Natural killer cell (primary cell): ENCODE measurements at regions not wholly inside any gene's neighbourhood (a gene's known extent, or its start where the extent isn't known, plus 50 kb on each side); places are given as distances from the start of the nearest gene placed in this dataset.
"Not testable (repeated sequence)": the region's sequence is repeated elsewhere in the genome, so short reads cannot be mapped to it uniquely, and the experiment has no call there.

Experiments
- ATAC-seq, 3 donors: fragments of 150-1000 bp in 2 of 3; fragments of 200-7000 bp in 1 of 3; cut with Tn5 transposase; 1 replicate in 1 of 3; 2 replicates in 2 of 3; pipeline ENCODE4 v1.10.0; 2021; ENCODE audit warnings: mild to moderate bottlenecking in 2 of 3, moderate library complexity in 2 of 3
- DNase-seq, 2 donors: peaks; one replicate each; pipeline versions ENCODE4 v3.0.0 to v3.0.0-alpha.2; 2013 to 2021; ENCODE audit warnings: mixed read lengths in 1 of 2
- H3K27ac ChIP-seq: one replicate; pipeline ENCODE4 v1.5.1; 2013; ENCODE audit warnings: mild to moderate bottlenecking, low read length
- H3K27me3 ChIP-seq: one replicate; pipeline ENCODE4 v1.6.1; 2013; ENCODE audit warnings: low read length; ENCODE audit not compliant: control insufficient read depth, insufficient read depth
- H3K36me3 ChIP-seq: one replicate; pipeline ENCODE4 v1.6.1; 2013; ENCODE audit warnings: low read length; ENCODE audit not compliant: control insufficient read depth, insufficient read depth
- H3K4me1 ChIP-seq: one replicate; pipeline ENCODE4 v1.6.1; 2013; ENCODE audit warnings: low read length; ENCODE audit not compliant: control insufficient read depth, insufficient read depth
- H3K4me3 ChIP-seq: one replicate; pipeline ENCODE4 v1.5.1; 2013; ENCODE audit warnings: low read length
- H3K9me3 ChIP-seq: one replicate; pipeline ENCODE4 v1.6.1; 2013; ENCODE audit warnings: low read length; ENCODE audit not compliant: control insufficient read depth, insufficient read depth
- H3K27ac Mint-ChIP-seq, 2 donors: one replicate each; pipeline ENCODE4 v1.8.0; 2022; ENCODE audit warnings: mild to moderate bottlenecking in 2 of 2, mixed read lengths in 2 of 2, moderate library complexity in 1 of 2
- H3K27me3 Mint-ChIP-seq, 2 donors: one replicate each; pipeline ENCODE4 v1.8.0; 2022; ENCODE audit warnings: low read depth in 2 of 2, mixed read lengths in 2 of 2
- H3K36me3 Mint-ChIP-seq: one replicate; pipeline ENCODE4 v1.8.0; 2022; ENCODE audit warnings: mixed read lengths
- H3K4me1 Mint-ChIP-seq, 2 donors: one replicate each; pipeline ENCODE4 v1.8.0; 2022; ENCODE audit warnings: mixed read lengths in 2 of 2
- H3K4me3 Mint-ChIP-seq: one replicate; pipeline ENCODE4 v1.8.0; 2022; ENCODE audit warnings: mild to moderate bottlenecking, moderate library complexity, mixed read lengths
- H3K9me3 Mint-ChIP-seq, 2 donors: one replicate each; pipeline ENCODE4 v1.8.0; 2022; ENCODE audit warnings: mixed read lengths in 2 of 2
- CTCF ChIP-seq: fragments of 200-600 bp; IDR thresholded peaks from one replicate; pipeline ENCODE4 v1.8.0; 2022; ENCODE audit warnings: antibody characterized with exemption
- WGBS: methylation state at CpG from one replicate; pipeline ENCODE4 v1.1.7; 2013; ENCODE audit warnings: missing lambda C conversion rate; ENCODE audit not compliant: insufficient coverage; 5-methylcytosine and 5-hydroxymethylcytosine counted together
- intact Hi-C: fragments of 100-400 bp; cut with micrococcal nuclease; formaldehyde crosslinking; loops from one replicate; pipeline ENCODE4 v1.14.2; 2022

- no peak overlapping the region for H3K27ac ChIP-seq
- Mint-ChIP-seq H3K9me3 (peaks cover 0 to 5% of the 10 kb centered on the region in 2 donors), H3K36me3 (no peaks in the 10 kb centered on the region), H3K4me3 (no peak overlapping the region), H3K27me3 (peaks cover 5 to 6% of the 10 kb centered on the region in 2 donors), H3K4me1 (no peaks in the 10 kb centered on the region), H3K27ac (no peak overlapping the region)
- H3K27me3 ChIP-seq: no peaks in the 10 kb centered on the region
- intact Hi-C loops: no loop called here
- no peaks in the 10 kb centered on the region for H3K36me3 ChIP-seq
- no peak overlapping the region for H3K4me3 ChIP-seq
- ATAC-seq: no peak
- TF ChIP-seq CTCF: no peak
- no CpG with 5 or more reads among the region's 2 CpGs for WGBS
- DNase-seq: no peak
- H3K4me1 ChIP-seq: no peaks in the 10 kb centered on the region
- H3K9me3 ChIP-seq: no peaks in the 10 kb centered on the region
Measured at GRCh38 chr12:75685617-75686225, 174.3 kb upstream of the KRR1 start.

- WGBS: 96% methylated on average over 4 of the region's 5 CpGs
- intact Hi-C loops: no loop called here
- ATAC-seq: no peak
Measured at GRCh38 chr12:75684678-75685616, 173.5 kb upstream of the KRR1 start.

GRCh38 chr12:75683995-75684586 is 172.7 kb upstream of the KRR1 start:
- H3K9me3 Mint-ChIP-seq, H3K36me3 ChIP-seq, H3K4me3 ChIP-seq, DNase-seq, H3K27ac ChIP-seq, intact Hi-C loops, H3K4me1 ChIP-seq, ATAC-seq, H3K4me3 Mint-ChIP-seq, H3K4me1 Mint-ChIP-seq, H3K27me3 ChIP-seq, H3K27me3 Mint-ChIP-seq, H3K9me3 ChIP-seq, H3K36me3 Mint-ChIP-seq, H3K27ac Mint-ChIP-seq: not testable (repeated sequence)
- 87% methylated on average over 4 of the region's 4 CpGs for WGBS

More at GRCh38 chr12:75684678-75685616, 173.5 kb upstream of the KRR1 start:
- DNase-seq: no peak
- H3K4me1 Mint-ChIP-seq: no peaks in the 10 kb centered on the region
- H3K4me3 Mint-ChIP-seq: no peak overlapping the region
- Histone ChIP-seq H3K27ac (no peak overlapping the region), H3K9me3 (no peaks in the 10 kb centered on the region), H3K4me3 (no peak overlapping the region), H3K27me3 (no peaks in the 10 kb centered on the region), H3K4me1 (no peaks in the 10 kb centered on the region), H3K36me3 (no peaks in the 10 kb centered on the region)
- H3K27ac Mint-ChIP-seq: no peak overlapping the region
- no peak for TF ChIP-seq CTCF
- H3K36me3 Mint-ChIP-seq: no peaks in the 10 kb centered on the region
- H3K9me3 Mint-ChIP-seq: peaks cover 0 to 5% of the 10 kb centered on the region in 2 donors
- peaks cover 5 to 6% of the 10 kb centered on the region in 2 donors for H3K27me3 Mint-ChIP-seq

GRCh38 chr12:75683220-75683619 is 171.8 kb upstream of the KRR1 start:
- Histone ChIP-seq H3K9me3 (no peaks in the 10 kb centered on the region), H3K36me3 (no peaks in the 10 kb centered on the region), H3K4me3 (no peak overlapping the region), H3K27ac (no peak overlapping the region), H3K4me1 (no peaks in the 10 kb centered on the region), H3K27me3 (no peaks in the 10 kb centered on the region)
- intact Hi-C loops: no loop called here
- H3K27me3 Mint-ChIP-seq: peaks cover 5 to 6% of the 10 kb centered on the region in 2 donors
- H3K4me1 Mint-ChIP-seq: no peaks in the 10 kb centered on the region
- H3K36me3 Mint-ChIP-seq: no peaks in the 10 kb centered on the region
- no peak overlapping the region for H3K4me3 Mint-ChIP-seq
- DNase-seq: no peak
- no peak overlapping the region for H3K27ac Mint-ChIP-seq
- TF ChIP-seq CTCF: no peak
- no peak for ATAC-seq
- H3K9me3 Mint-ChIP-seq: peaks cover 0 to 5% of the 10 kb centered on the region in 2 donors
- 80% methylated on average over 2 of the region's 2 CpGs for WGBS
